Trophoblast cell (in vitro differentiated cells and primary cell): ENCODE measurements at regions not wholly inside any gene's neighbourhood (a gene's known extent, or its start where the extent isn't known, plus 50 kb on each side); places are given as distances from the start of the nearest gene placed in this dataset.
"Not testable (repeated sequence)": the region's sequence is repeated elsewhere in the genome, so short reads cannot be mapped to it uniquely, and the experiment has no call there.

ENCODE experiments used
- DNase-seq, 2 donors: peaks; one replicate each; pipeline ENCODE4 v3.0.0-alpha.2; 2016
- H2AFZ ChIP-seq: 2 replicates; pipeline ENCODE4 v1.6.1; 2013; ENCODE audit warnings: low read length, moderate library complexity, mild to moderate bottlenecking; ENCODE audit not compliant: insufficient read depth, poor library complexity
- H2AK5ac ChIP-seq: 2 replicates; pipeline ENCODE4 v1.6.1; 2013; ENCODE audit warnings: mild to moderate bottlenecking, low read length
- H2BK120ac ChIP-seq: 2 replicates; pipeline ENCODE4 v1.6.1; 2013; ENCODE audit warnings: low read length, mild to moderate bottlenecking, moderate library complexity; ENCODE audit not compliant: insufficient read depth, poor library complexity
- H2BK12ac ChIP-seq: 2 replicates; pipeline ENCODE4 v1.6.1; 2013; ENCODE audit warnings: mild to moderate bottlenecking, low read length, moderate library complexity
- H2BK5ac ChIP-seq: 2 replicates; pipeline ENCODE4 v1.6.1; 2013; ENCODE audit warnings: low read length, low read depth, moderate library complexity, mild to moderate bottlenecking; ENCODE audit not compliant: poor library complexity
- H3K14ac ChIP-seq: 2 replicates; pipeline ENCODE4 v1.6.1; 2013; ENCODE audit warnings: mild to moderate bottlenecking, low read length
- H3K18ac ChIP-seq: 2 replicates; pipeline ENCODE4 v1.6.1; 2013; ENCODE audit warnings: mild to moderate bottlenecking, low read length
- H3K23ac ChIP-seq: 2 replicates; pipeline ENCODE4 v1.6.1; 2013; ENCODE audit warnings: low read length
- H3K27ac ChIP-seq: 2 replicates; pipeline ENCODE4 v1.5.1; 2013; ENCODE audit warnings: low read depth, mild to moderate bottlenecking, inconsistent platforms, low read length, moderate library complexity
- H3K27me3 ChIP-seq: 2 replicates; pipeline ENCODE4 v1.6.1; 2013; ENCODE audit warnings: inconsistent platforms, mild to moderate bottlenecking, low read length, moderate library complexity; ENCODE audit not compliant: insufficient read depth
- H3K36me3 ChIP-seq, 2 experiments: 1 replicate in 1 of 2; 2 replicates in 1 of 2; pipeline ENCODE4 v1.6.1; 2013; ENCODE audit warnings: low read length in 2 of 2, mild to moderate bottlenecking in 2 of 2, moderate library complexity in 1 of 2; ENCODE audit not compliant: insufficient read depth in 2 of 2, control insufficient read depth in 1 of 2
- H3K4ac ChIP-seq: 2 replicates; pipeline ENCODE4 v1.6.1; 2013; ENCODE audit warnings: low read depth, mild to moderate bottlenecking, low read length, moderate library complexity
- H3K4me1 ChIP-seq, 2 experiments: 1 replicate in 1 of 2; 2 replicates in 1 of 2; pipeline ENCODE4 v1.6.1; 2013; ENCODE audit warnings: low read length in 2 of 2, mild to moderate bottlenecking in 2 of 2, moderate library complexity in 1 of 2; ENCODE audit not compliant: insufficient read depth in 2 of 2, control insufficient read depth in 1 of 2
- H3K4me2 ChIP-seq: 2 replicates; pipeline ENCODE4 v1.6.1; 2013; ENCODE audit warnings: inconsistent platforms, mild to moderate bottlenecking, low read length, moderate library complexity
- H3K4me3 ChIP-seq: 2 replicates; pipeline ENCODE4 v1.5.1; 2013; ENCODE audit warnings: mild to moderate bottlenecking, low read depth, low read length, inconsistent platforms
- H3K79me1 ChIP-seq: one replicate; pipeline ENCODE4 v1.6.1; 2013; ENCODE audit warnings: low read length
- H3K79me2 ChIP-seq: 2 replicates; pipeline ENCODE4 v1.6.1; 2013; ENCODE audit warnings: low read length, mild to moderate bottlenecking; ENCODE audit not compliant: control insufficient read depth, insufficient read depth, poor library complexity
- H3K9ac ChIP-seq: 2 replicates; pipeline ENCODE4 v1.6.1; 2013; ENCODE audit warnings: mild to moderate bottlenecking, low read length
- H3K9me3 ChIP-seq: 2 replicates; pipeline ENCODE4 v1.6.1; 2013; ENCODE audit warnings: low read depth, mild to moderate bottlenecking, control low read depth, inconsistent platforms, low read length; ENCODE audit not compliant: insufficient read depth
- H4K12ac ChIP-seq: 2 replicates; pipeline ENCODE4 v1.6.1; 2013; ENCODE audit warnings: low read depth, mild to moderate bottlenecking, low read length, moderate library complexity
- H4K8ac ChIP-seq: 2 replicates; pipeline ENCODE4 v1.6.1; 2013; ENCODE audit warnings: low read depth, mild to moderate bottlenecking, low read length, moderate library complexity
- H4K91ac ChIP-seq: one replicate; pipeline ENCODE4 v1.6.1; 2013; ENCODE audit warnings: low read depth, mild to moderate bottlenecking, low read length, moderate library complexity
- WGBS: extraction: QIAGEN DNeasy Blood & Tissue Kit; methylation state at CpG from one replicate; pipeline ENCODE4 v1.1.7; 2013; ENCODE audit warnings: missing lambda C conversion rate; ENCODE audit not compliant: insufficient read length, insufficient coverage; ENCODE audit errors: extremely low coverage; 5-methylcytosine and 5-hydroxymethylcytosine counted together

- H3K4me2 ChIP-seq = no peak overlapping the region
- peak in 1 of 2 donors; percentile 56 for DNase-seq
- peak overlapping the region; percentile 87 for H4K91ac ChIP-seq
- H3K4ac ChIP-seq = peak overlapping the region; percentile 67
- peak overlapping the region; percentile 47 for H2AK5ac ChIP-seq
- H3K27ac ChIP-seq = peak overlapping the region; percentile 67
- no peaks in the 10 kb centered on the region for H3K27me3 ChIP-seq
- H2BK120ac ChIP-seq = peak overlapping the region; percentile 89
- H3K9me3 ChIP-seq = no peaks in the 10 kb centered on the region
- H2BK5ac ChIP-seq = peak overlapping the region; percentile 61
- peak overlapping the region; percentile 78 for H4K8ac ChIP-seq
- H3K79me2 ChIP-seq = peaks cover 3% of the 10 kb centered on the region
- H3K23ac ChIP-seq = no peak overlapping the region
- H3K14ac ChIP-seq = peak overlapping the region; percentile 77
- peaks cover 23% of the 10 kb centered on the region for H3K79me1 ChIP-seq
- no CpG with 5 or more reads among the region's 7 CpGs for WGBS
- H2BK12ac ChIP-seq = peak overlapping the region; percentile 88
- H3K4me3 ChIP-seq = no peak overlapping the region
- H3K4me1 ChIP-seq = peaks cover 15 to 21% of the 10 kb centered on the region in 2 experiments
- no peak overlapping the region for H3K9ac ChIP-seq
- H2AFZ ChIP-seq = no peak overlapping the region
- H3K36me3 ChIP-seq = no peaks in the 10 kb centered on the region
- H4K12ac ChIP-seq = peak overlapping the region; percentile 74
- peak overlapping the region; percentile 77 for H3K18ac ChIP-seq
Observed at GRCh38 chr1:112817555-112818373, 102.6 kb upstream of the PPM1J start.

- no peak overlapping the region for H2AFZ ChIP-seq
- no peak overlapping the region for H3K4me2 ChIP-seq
- H3K23ac ChIP-seq = no peak overlapping the region
- H3K4me1 ChIP-seq = peaks cover 13 to 16% of the 10 kb centered on the region in 2 experiments
- no peaks in the 10 kb centered on the region for H3K9me3 ChIP-seq
- no peak overlapping the region for H4K91ac ChIP-seq
- no peak overlapping the region for H3K4ac ChIP-seq
- H3K9ac ChIP-seq = no peak overlapping the region
- H3K36me3 ChIP-seq = no peaks in the 10 kb centered on the region
- H3K79me2 ChIP-seq = peaks cover 3% of the 10 kb centered on the region
- no peak overlapping the region for H3K27ac ChIP-seq
- H4K12ac ChIP-seq = no peak overlapping the region
- no peak overlapping the region for H4K8ac ChIP-seq
- no peaks in the 10 kb centered on the region for H3K27me3 ChIP-seq
- H3K4me3 ChIP-seq = no peak overlapping the region
- peak overlapping the region; percentile 37 for H2BK120ac ChIP-seq
- WGBS = no CpG with 5 or more reads among the region's 5 CpGs
- peaks cover 27% of the 10 kb centered on the region for H3K79me1 ChIP-seq
- peak; percentile 54 to 67 for DNase-seq
- H2AK5ac ChIP-seq = no peak overlapping the region
- no peak overlapping the region for H2BK5ac ChIP-seq
- no peak overlapping the region for H3K18ac ChIP-seq
- no peak overlapping the region for H3K14ac ChIP-seq
- no peak overlapping the region for H2BK12ac ChIP-seq
Observed at GRCh38 chr1:112815376-112815775, 100.2 kb upstream of the PPM1J start.

- peak overlapping the region; percentile 63 for H2BK120ac ChIP-seq
- H3K79me1 ChIP-seq = peaks cover 26% of the 10 kb centered on the region
- not testable (repeated sequence) for H3K14ac ChIP-seq, H2AFZ ChIP-seq, H4K12ac ChIP-seq, H3K4me2 ChIP-seq, H3K36me3 ChIP-seq, H3K4ac ChIP-seq, H3K9me3 ChIP-seq, H3K18ac ChIP-seq, H2BK12ac ChIP-seq, H4K8ac ChIP-seq, H2AK5ac ChIP-seq, H3K23ac ChIP-seq, H3K27ac ChIP-seq, DNase-seq, H3K27me3 ChIP-seq, H2BK5ac ChIP-seq, H3K4me3 ChIP-seq, H3K9ac ChIP-seq, H3K79me2 ChIP-seq
- peaks cover 14 to 16% of the 10 kb centered on the region in 2 experiments for H3K4me1 ChIP-seq
- 100% methylated on average over 1 of the region's 8 CpGs for WGBS
- H4K91ac ChIP-seq = peak overlapping the region; percentile 11
Observed at GRCh38 chr1:112814645-112815044, 99.5 kb upstream of the PPM1J start.

- Histone ChIP-seq H2BK5ac (peak overlapping the region; percentile 78), H3K4me1 (peaks cover 21 to 30% of the 10 kb centered on the region in 2 experiments), H2AFZ (peak overlapping the region; percentile 69), H3K14ac (peak overlapping the region; percentile 10), H4K12ac (no peak overlapping the region), H3K79me1 (peaks cover 37% of the 10 kb centered on the region), H3K27me3 (no peaks in the 10 kb centered on the region), H4K8ac (peak overlapping the region; percentile 81), H3K4ac (peak overlapping the region; percentile 56), H3K4me2 (no peak overlapping the region), H3K27ac (peak overlapping the region; percentile 70), H3K23ac (no peak overlapping the region), H2BK12ac (peak overlapping the region; percentile 92), H2BK120ac (peak overlapping the region; percentile 28), H3K9ac (no peak overlapping the region), H3K4me3 (no peak overlapping the region), H3K36me3 (peaks cover 0 to 2% of the 10 kb centered on the region in 2 experiments), H3K18ac (peak overlapping the region; percentile 84), H3K79me2 (no peaks in the 10 kb centered on the region), H2AK5ac (peak overlapping the region; percentile 1), H4K91ac (peak overlapping the region; percentile 74), H3K9me3 (no peaks in the 10 kb centered on the region)
- WGBS = no CpG with 5 or more reads among the region's 8 CpGs
- peak; percentile 70 to 84 for DNase-seq
Observed at GRCh38 chr1:112808861-112809684, 93.9 kb upstream of the PPM1J start.
